ENCODE measurements at regions not wholly inside any gene's neighbourhood (a gene's known extent, or its start where the extent isn't known, plus 50 kb on each side); places are given as distances from the start of the nearest gene placed in this dataset.

GRCh38 chr7:25765110-25765655, 386.8 kb upstream of the NFE2L3 start:
- no peak overlapping the region for H3K4me3 ChIP-seq (ENCODE audit: low read depth, low read length)
- DNase-seq (ENCODE audit: low read depth), result no peak
- TF ChIP-seq CTCF (conservative IDR thresholded peaks at IDR 0.05; ENCODE audit: low read depth, low read length), result no peak

GRCh38 chr7:25770235-25770634, 381.8 kb upstream of the NFE2L3 start:
- TF ChIP-seq CTCF (conservative IDR thresholded peaks at IDR 0.05; ENCODE audit: low read depth, low read length), result no peak
- no peak overlapping the region for H3K4me3 ChIP-seq (ENCODE audit: low read depth, low read length)
- no peak for DNase-seq (ENCODE audit: low read depth)

GRCh38 chr7:25770670-25771069, 381.3 kb upstream of the NFE2L3 start:
- TF ChIP-seq CTCF (conservative IDR thresholded peaks at IDR 0.05; ENCODE audit: low read depth, low read length), result no peak

GRCh38 chr7:25771491-25771890, 380.5 kb upstream of the NFE2L3 start:
- no peak for DNase-seq (ENCODE audit: low read depth)
- TF ChIP-seq CTCF (conservative IDR thresholded peaks at IDR 0.05; ENCODE audit: low read depth, low read length), result no peak

More at GRCh38 chr7:25770670-25771069, 381.3 kb upstream of the NFE2L3 start:
- no peak overlapping the region for H3K4me3 ChIP-seq (ENCODE audit: low read depth, low read length)
- no peak for DNase-seq (ENCODE audit: low read depth)

GRCh38 chr7:25772802-25773201, 379.2 kb upstream of the NFE2L3 start:
- DNase-seq (ENCODE audit: low read depth), result no peak
- no peak overlapping the region for H3K4me3 ChIP-seq (ENCODE audit: low read depth, low read length)
- TF ChIP-seq CTCF (conservative IDR thresholded peaks at IDR 0.05; ENCODE audit: low read depth, low read length), result no peak

More at GRCh38 chr7:25771491-25771890, 380.5 kb upstream of the NFE2L3 start:
- H3K4me3 ChIP-seq (ENCODE audit: low read depth, low read length), result no peak overlapping the region

GRCh38 chr7:25774675-25775074, 377.3 kb upstream of the NFE2L3 start:
- DNase-seq (ENCODE audit: low read depth), result no peak
- no peak for TF ChIP-seq CTCF (conservative IDR thresholded peaks at IDR 0.05; ENCODE audit: low read depth, low read length)
- no peak overlapping the region for H3K4me3 ChIP-seq (ENCODE audit: low read depth, low read length)

- no peak overlapping the region for H3K4me3 ChIP-seq (ENCODE audit: low read depth, low read length)
- no peak for DNase-seq (ENCODE audit: low read depth)
- TF ChIP-seq CTCF (conservative IDR thresholded peaks at IDR 0.05; ENCODE audit: low read depth, low read length), result no peak
These were observed 376.4 kb upstream of the NFE2L3 start for GRCh38 chr7:25775570-25775969.
